Ishikawa (cell line): ENCODE measurements at regions not wholly inside any gene's neighbourhood (a gene's known extent, or its start where the extent isn't known, plus 50 kb on each side); places are given as distances from the start of the nearest gene placed in this dataset.

Experiments
- EGR1 ChIP-seq: IDR thresholded peaks from 2 replicates; pipeline ENCODE4 v1.6.1; 2012
- EP300 ChIP-seq: IDR thresholded peaks from 2 replicates; pipeline ENCODE4 v1.6.1; 2012; ENCODE audit warnings: borderline replicate concordance
- FOXM1 ChIP-seq: IDR thresholded peaks from 2 replicates; pipeline ENCODE4 v1.6.1; 2012; ENCODE audit warnings: low read depth, borderline replicate concordance
- RAD21 ChIP-seq: IDR thresholded peaks from 2 replicates; pipeline ENCODE4 v1.6.1; 2012; ENCODE audit warnings: low read depth
- REST ChIP-seq: IDR thresholded peaks from 2 replicates; pipeline ENCODE4 v1.6.1; 2012; ENCODE audit warnings: low read depth, mild to moderate bottlenecking
- YY1 ChIP-seq: IDR thresholded peaks from 2 replicates; pipeline ENCODE4 v1.6.1; 2012; ENCODE audit warnings: low read depth

GRCh38 chr9:80437825-80438224 is 866.1 kb downstream of the TLE4 start:
- TF ChIP-seq REST (no peak), RAD21 (no peak), EP300 (no peak), YY1 (no peak), FOXM1 (no peak), EGR1 (no peak)
